HG03108 (cell line): ENCODE measurements at regions not wholly inside any gene's neighbourhood (a gene's known extent, or its start where the extent isn't known, plus 50 kb on each side); places are given as distances from the start of the nearest gene placed in this dataset.
"Not testable (repeated sequence)": the region's sequence is repeated elsewhere in the genome, so short reads cannot be mapped to it uniquely, and the experiment has no call there.

ENCODE experiments used
- ATAC-seq: cut with Tn5 transposase; IDR thresholded peaks from one replicate; pipeline ENCODE4 v1.9.1; 2021; ENCODE audit warnings: moderate library complexity; ENCODE audit not compliant: unreplicated experiment

- ATAC-seq, result not testable (repeated sequence)
Observed at GRCh38 chr10:48102410-48103146, 103.0 kb upstream of the FAM25C start.

- not testable (repeated sequence) for ATAC-seq
Observed at GRCh38 chr10:48098854-48099253, 99.3 kb upstream of the FAM25C start.

GRCh38 chr10:48090706-48091105 is 91.1 kb upstream of the FAM25C start:
- ATAC-seq, result not testable (repeated sequence)

- ATAC-seq, result not testable (repeated sequence)
Observed at GRCh38 chr10:48088087-48088486, 88.5 kb upstream of the FAM25C start.

GRCh38 chr10:48084446-48084845 is 84.9 kb upstream of the FAM25C start:
- ATAC-seq, result not testable (repeated sequence)

GRCh38 chr10:48071228-48071627 is 71.6 kb upstream of the FAM25C start:
- not testable (repeated sequence) for ATAC-seq

GRCh38 chr10:48063944-48064625 is 64.5 kb upstream of the FAM25C start:
- ATAC-seq, result peak; percentile 76

GRCh38 chr10:48055395-48055794 is 55.8 kb upstream of the FAM25C start:
- not testable (repeated sequence) for ATAC-seq
